ENCODE measurements at regions not wholly inside any gene's neighbourhood (a gene's known extent, or its start where the extent isn't known, plus 50 kb on each side); places are given as distances from the start of the nearest gene placed in this dataset.

DNA sequence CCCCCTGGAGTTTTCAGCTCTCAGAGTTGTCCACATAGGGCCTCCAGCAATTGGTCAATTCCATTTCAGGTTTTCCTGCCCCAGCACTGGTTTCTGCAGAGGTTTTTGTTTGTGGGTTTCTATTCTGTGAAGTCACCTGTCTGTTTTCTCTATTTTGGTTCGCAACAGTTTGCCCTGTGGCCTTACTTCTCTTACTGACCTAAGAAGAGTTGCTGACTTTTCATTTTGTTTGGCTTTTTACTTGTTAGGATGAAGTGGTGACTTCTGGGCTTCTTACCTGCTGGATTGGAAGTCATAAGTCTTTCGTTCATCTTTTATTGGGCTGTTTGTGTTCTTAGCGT lies 196.4 kb upstream of the PARP11 start:
- ChIA-PET CTCF (no interaction called here), POLR2A (no interaction called here)

DNA sequence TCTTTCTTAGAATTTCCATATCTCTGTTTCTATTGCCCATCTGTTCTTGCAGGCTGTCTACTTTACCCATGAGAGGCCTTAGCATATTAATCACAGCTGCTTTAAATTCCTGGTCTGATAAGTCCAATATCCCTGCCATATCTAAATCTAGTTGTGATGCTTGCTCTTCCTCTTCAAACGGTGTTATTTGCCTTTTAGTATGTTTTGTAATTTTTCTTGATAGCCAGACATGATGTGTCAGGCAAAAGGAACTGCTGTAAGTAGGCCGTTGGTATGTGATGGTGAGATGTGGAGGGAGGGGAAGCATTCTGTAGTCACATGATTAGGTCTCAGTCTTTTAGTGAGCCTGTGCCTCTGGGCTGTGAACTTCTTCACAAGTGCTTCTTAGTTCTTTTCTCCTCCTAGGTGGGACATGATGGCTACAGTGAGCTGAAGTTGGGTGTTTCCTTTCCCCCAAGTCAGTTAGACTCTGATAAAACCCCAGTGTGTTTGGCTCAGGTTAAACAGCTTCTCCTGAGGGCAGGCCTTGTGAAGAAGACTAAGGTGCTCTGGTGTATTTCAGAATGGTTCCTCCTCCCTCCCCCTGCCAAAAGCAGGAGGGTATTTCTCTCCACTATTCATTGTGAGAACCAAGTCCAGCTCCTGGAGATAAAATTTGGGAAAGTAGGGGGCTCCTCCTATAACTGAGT lies 195.9 kb upstream of the PARP11 start:
- no peak overlapping the region for H3K4me3 Mint-ChIP-seq
- POLR2A ChIA-PET, result no interaction called here
- H3K4me1 Mint-ChIP-seq, result no peaks in the 10 kb centered on the region
- no peak overlapping the region for H3K9ac ChIP-seq (ENCODE audit: low read length)
- H3K36me3 ChIP-seq (replicated peaks in 1 of 2; ENCODE audit: control extremely low read depth in 1 of 2, control insufficient read depth in 1 of 2, extremely low read depth in 1 of 2, insufficient read depth in 2 of 2, low read length in 1 of 2), result no peaks in the 10 kb centered on the region
- no peak overlapping the region for H3K27ac Mint-ChIP-seq
- H3K27me3 Mint-ChIP-seq, result peaks cover 11% of the 10 kb centered on the region
- H4K20me1 ChIP-seq (ENCODE audit: control insufficient read depth, insufficient read depth, low read length, poor library complexity, severe bottlenecking), result no peaks in the 10 kb centered on the region
- no peak overlapping the region for H2AFZ ChIP-seq (ENCODE audit: insufficient read depth, low read depth, low read length, poor library complexity, severe bottlenecking)
- H3K27ac ChIP-seq (ENCODE audit: low read length in 2 of 2), result no peak overlapping the region
- H3K9me3 ChIP-seq (ENCODE audit: control extremely low read depth in 1 of 3, control insufficient read depth in 2 of 3, insufficient read depth in 1 of 3, low read length in 2 of 3), result no peaks in the 10 kb centered on the region
- ATAC-seq (ENCODE audit: low read depth) (no peak), DNase-seq (no peak)
- no peaks in the 10 kb centered on the region for H3K4me1 ChIP-seq (ENCODE audit: control insufficient read depth in 2 of 2, insufficient read depth in 2 of 2, low read length in 2 of 2)
- peaks cover 0 to 3% (median 0%) of the 10 kb centered on the region in 4 experiments for H3K27me3 ChIP-seq (replicated peaks in 1 of 4; ENCODE audit: control extremely low read depth in 1 of 4, control insufficient read depth in 3 of 4, insufficient read depth in 4 of 4, low read length in 3 of 4)
- no CpG with 5 or more reads among the region's 2 CpGs for WGBS (ENCODE audit: insufficient coverage)
- no peaks in the 10 kb centered on the region for H3K9me3 Mint-ChIP-seq (ENCODE audit: insufficient read depth)
- intact Hi-C loops (cut with micrococcal nuclease), result no loop called here
- no peak overlapping the region for H3K4me3 ChIP-seq (ENCODE audit: control extremely low read depth in 1 of 5, extremely low read depth in 1 of 5, insufficient read depth in 1 of 5, low read depth in 2 of 5, low read length in 4 of 5)
- no peak overlapping the region for H3K4me2 ChIP-seq (replicated peaks; ENCODE audit: low read depth, low read length, poor library complexity, severe bottlenecking)
- TF ChIP-seq, protein P1, sequence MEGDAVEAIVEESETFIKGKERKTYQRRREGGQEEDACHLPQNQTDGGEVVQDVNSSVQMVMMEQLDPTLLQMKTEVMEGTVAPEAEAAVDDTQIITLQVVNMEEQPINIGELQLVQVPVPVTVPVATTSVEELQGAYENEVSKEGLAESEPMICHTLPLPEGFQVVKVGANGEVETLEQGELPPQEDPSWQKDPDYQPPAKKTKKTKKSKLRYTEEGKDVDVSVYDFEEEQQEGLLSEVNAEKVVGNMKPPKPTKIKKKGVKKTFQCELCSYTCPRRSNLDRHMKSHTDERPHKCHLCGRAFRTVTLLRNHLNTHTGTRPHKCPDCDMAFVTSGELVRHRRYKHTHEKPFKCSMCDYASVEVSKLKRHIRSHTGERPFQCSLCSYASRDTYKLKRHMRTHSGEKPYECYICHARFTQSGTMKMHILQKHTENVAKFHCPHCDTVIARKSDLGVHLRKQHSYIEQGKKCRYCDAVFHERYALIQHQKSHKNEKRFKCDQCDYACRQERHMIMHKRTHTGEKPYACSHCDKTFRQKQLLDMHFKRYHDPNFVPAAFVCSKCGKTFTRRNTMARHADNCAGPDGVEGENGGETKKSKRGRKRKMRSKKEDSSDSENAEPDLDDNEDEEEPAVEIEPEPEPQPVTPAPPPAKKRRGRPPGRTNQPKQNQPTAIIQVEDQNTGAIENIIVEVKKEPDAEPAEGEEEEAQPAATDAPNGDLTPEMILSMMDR (IDR thresholded peaks at IDR 0.05), result no peak
- TF ChIP-seq EZH2 (IDR thresholded peaks at IDR 0.05; ENCODE audit: borderline replicate concordance, insufficient read depth, low read depth, low read length, poor library complexity, severe bottlenecking), result no peak
- H3K79me2 ChIP-seq (ENCODE audit: control insufficient read depth, insufficient read depth, low read length), result no peaks in the 10 kb centered on the region
- CTCF ChIA-PET, result interaction anchor here (0.6 to 1.4 kb wide), 3 partner anchors 10 to 208 kb away, joined by 3 read pairs; no protein-coding TSS in a partner anchor

More for the DNA sequence above, 196.4 kb upstream of the PARP11 start:
- Histone ChIP-seq H3K4me3 (ENCODE audit: control extremely low read depth in 1 of 5, extremely low read depth in 1 of 5, insufficient read depth in 1 of 5, low read depth in 2 of 5, low read length in 4 of 5) (no peak overlapping the region), H4K20me1 (ENCODE audit: control insufficient read depth, insufficient read depth, low read length, poor library complexity, severe bottlenecking) (no peaks in the 10 kb centered on the region), H2AFZ (ENCODE audit: insufficient read depth, low read depth, low read length, poor library complexity, severe bottlenecking) (no peak overlapping the region), H3K79me2 (ENCODE audit: control insufficient read depth, insufficient read depth, low read length) (no peaks in the 10 kb centered on the region), H3K4me2 (replicated peaks; ENCODE audit: low read depth, low read length, poor library complexity, severe bottlenecking) (no peak overlapping the region), H3K9ac (ENCODE audit: low read length) (no peak overlapping the region), H3K27me3 (replicated peaks in 1 of 4; ENCODE audit: control extremely low read depth in 1 of 4, control insufficient read depth in 3 of 4, insufficient read depth in 4 of 4, low read length in 3 of 4) (peaks cover 0 to 3% (median 0%) of the 10 kb centered on the region in 4 experiments), H3K4me1 (ENCODE audit: control insufficient read depth in 2 of 2, insufficient read depth in 2 of 2, low read length in 2 of 2) (no peaks in the 10 kb centered on the region), H3K27ac (ENCODE audit: low read length in 2 of 2) (no peak overlapping the region), H3K36me3 (replicated peaks in 1 of 2; ENCODE audit: control extremely low read depth in 1 of 2, control insufficient read depth in 1 of 2, extremely low read depth in 1 of 2, insufficient read depth in 2 of 2, low read length in 1 of 2) (no peaks in the 10 kb centered on the region), H3K9me3 (ENCODE audit: control extremely low read depth in 1 of 3, control insufficient read depth in 2 of 3, insufficient read depth in 1 of 3, low read length in 2 of 3) (no peaks in the 10 kb centered on the region)
- no peak for ATAC-seq (ENCODE audit: low read depth)
- Mint-ChIP-seq H3K4me1 (no peaks in the 10 kb centered on the region), H3K9me3 (ENCODE audit: insufficient read depth) (no peaks in the 10 kb centered on the region), H3K27me3 (peaks cover 11% of the 10 kb centered on the region), H3K4me3 (no peak overlapping the region), H3K27ac (no peak overlapping the region)
- intact Hi-C loops (cut with micrococcal nuclease), result no loop called here
- DNase-seq, result no peak
- whole genome bisulfite sequencing (ENCODE audit: insufficient coverage), result 100% methylated on average over 1 of the region's 3 CpGs
- no peak for TF ChIP-seq EZH2 (IDR thresholded peaks at IDR 0.05; ENCODE audit: borderline replicate concordance, insufficient read depth, low read depth, low read length, poor library complexity, severe bottlenecking)
- TF ChIP-seq, protein P1 (IDR thresholded peaks at IDR 0.05), result no peak
